Femur (tissue), 1 donor: ENCODE measurements at regions not wholly inside any gene's neighbourhood (a gene's known extent, or its start where the extent isn't known, plus 50 kb on each side); places are given as distances from the start of the nearest gene placed in this dataset.

Experiments
- DNase-seq: peaks from one replicate; pipeline ENCODE4 v3.0.0-alpha.2; 2017

GRCh38 chr11:130780437-130780836 lies 135.8 kb downstream of the SNX19 start:
- DNase-seq: no peak

- no peak for DNase-seq
Observed at GRCh38 chr11:130781931-130782330, 134.3 kb downstream of the SNX19 start.

GRCh38 chr11:130782361-130783222 lies 133.7 kb downstream of the SNX19 start:
- peak; percentile 81 for DNase-seq

GRCh38 chr11:130783323-130783722 lies 133.0 kb downstream of the SNX19 start:
- DNase-seq: peak; percentile 52

GRCh38 chr11:130785380-130786116 lies 130.7 kb downstream of the SNX19 start:
- DNase-seq: no peak

GRCh38 chr11:130786586-130786985 lies 129.7 kb downstream of the SNX19 start:
- DNase-seq: no peak

GRCh38 chr11:130787092-130787616 lies 129.1 kb downstream of the SNX19 start:
- peak; percentile 77 for DNase-seq

- DNase-seq: no peak
Observed at GRCh38 chr11:130787973-130788570, 128.2 kb downstream of the SNX19 start.

- no peak for DNase-seq
Observed at GRCh38 chr11:130789056-130789640, 127.1 kb downstream of the SNX19 start.

GRCh38 chr11:130790689-130791088 lies 125.6 kb downstream of the SNX19 start:
- DNase-seq: no peak

GRCh38 chr11:130792772-130793171 lies 123.5 kb downstream of the SNX19 start:
- DNase-seq: no peak

- no peak for DNase-seq
Observed at GRCh38 chr11:130796828-130797227, 119.5 kb downstream of the SNX19 start.

GRCh38 chr11:130798280-130798679 lies 118.0 kb downstream of the SNX19 start:
- DNase-seq: no peak

GRCh38 chr11:130798801-130799200 lies 117.5 kb downstream of the SNX19 start:
- DNase-seq: no peak

GRCh38 chr11:130801333-130802122 lies 114.8 kb downstream of the SNX19 start:
- no peak for DNase-seq

- no peak for DNase-seq
Observed at GRCh38 chr11:130802567-130802966, 113.7 kb downstream of the SNX19 start.

GRCh38 chr11:130804306-130805076 lies 111.8 kb downstream of the SNX19 start:
- no peak for DNase-seq

GRCh38 chr11:130806746-130807145 lies 109.5 kb downstream of the SNX19 start:
- no peak for DNase-seq

GRCh38 chr11:130808541-130808940 lies 107.7 kb downstream of the SNX19 start:
- no peak for DNase-seq

GRCh38 chr11:130813196-130813595 lies 103.1 kb downstream of the SNX19 start:
- DNase-seq: no peak

GRCh38 chr11:130813638-130814037 lies 102.6 kb downstream of the SNX19 start:
- no peak for DNase-seq
